ENCODE measurements at regions not wholly inside any gene's neighbourhood (a gene's known extent, or its start where the extent isn't known, plus 50 kb on each side); places are given as distances from the start of the nearest gene placed in this dataset.

DNA sequence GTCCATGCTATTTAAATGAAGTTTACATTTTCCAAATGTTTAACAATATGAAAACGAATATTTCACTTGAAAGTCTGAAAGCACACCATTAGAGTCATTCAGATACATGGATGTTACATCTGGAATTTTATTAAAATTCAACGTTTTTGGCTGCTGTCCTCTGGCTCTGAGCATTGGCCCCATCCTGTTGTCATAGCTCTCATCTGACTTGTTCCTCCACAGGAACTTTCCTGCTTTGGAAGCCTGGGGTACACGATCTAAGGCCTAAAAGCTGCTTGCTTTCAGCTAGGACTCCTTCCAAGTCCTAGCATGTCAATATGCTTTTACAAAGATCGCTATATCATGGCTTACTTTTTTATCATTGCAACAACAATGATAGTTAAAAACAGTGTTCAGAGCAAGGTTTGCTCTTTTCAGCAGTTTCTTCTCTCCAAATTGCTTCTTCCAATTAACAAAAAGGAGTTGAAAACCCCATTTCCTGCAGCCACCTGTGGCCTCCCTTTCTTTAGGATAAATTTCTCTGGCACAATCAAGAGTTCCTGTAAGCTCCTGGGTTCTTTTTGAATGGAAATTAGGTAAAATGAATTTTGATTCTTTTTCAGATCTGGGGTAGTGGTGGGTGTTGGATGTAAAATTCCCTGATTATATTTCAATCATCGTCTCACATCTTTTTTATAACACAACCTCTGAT, 413.4 kb upstream of the AGA start:
- TF ChIP-seq POLR2AphosphoS5 (IDR thresholded peaks at IDR 0.05; ENCODE audit: insufficient read depth in 1 of 2, low read depth in 1 of 2) (no peak), POLR2A (IDR thresholded peaks at IDR 0.05) (no peak), CTCF (IDR thresholded peaks at IDR 0.05) (no peak)
- no peak for DNase-seq (ENCODE audit: extremely low spot score in 2 of 2)
- Histone ChIP-seq H3K27ac (no peak overlapping the region), H3K9me3 (no peaks in the 10 kb centered on the region), H3K4me3 (no peak overlapping the region), H3K4me1 (no peaks in the 10 kb centered on the region), H3K27me3 (no peaks in the 10 kb centered on the region), H3K36me3 (no peaks in the 10 kb centered on the region)
- intact Hi-C loops (cut with DNase I) = no loop called here

GRCh38 chr4:177860171-177860570, 417.9 kb upstream of the AGA start:
- H3K27me3 ChIP-seq = no peaks in the 10 kb centered on the region
- no peak overlapping the region for H3K27ac ChIP-seq
- no peaks in the 10 kb centered on the region for H3K9me3 ChIP-seq
- TF ChIP-seq CTCF (IDR thresholded peaks at IDR 0.05) (no peak), POLR2A (IDR thresholded peaks at IDR 0.05) (no peak), POLR2AphosphoS5 (IDR thresholded peaks at IDR 0.05; ENCODE audit: insufficient read depth in 1 of 2, low read depth in 1 of 2) (no peak)
- no peaks in the 10 kb centered on the region for H3K4me1 ChIP-seq
- DNase-seq (ENCODE audit: extremely low spot score in 2 of 2) = no peak
- no peaks in the 10 kb centered on the region for H3K36me3 ChIP-seq
- H3K4me3 ChIP-seq = no peak overlapping the region
- intact Hi-C loops (cut with DNase I) = no loop called here

DNA sequence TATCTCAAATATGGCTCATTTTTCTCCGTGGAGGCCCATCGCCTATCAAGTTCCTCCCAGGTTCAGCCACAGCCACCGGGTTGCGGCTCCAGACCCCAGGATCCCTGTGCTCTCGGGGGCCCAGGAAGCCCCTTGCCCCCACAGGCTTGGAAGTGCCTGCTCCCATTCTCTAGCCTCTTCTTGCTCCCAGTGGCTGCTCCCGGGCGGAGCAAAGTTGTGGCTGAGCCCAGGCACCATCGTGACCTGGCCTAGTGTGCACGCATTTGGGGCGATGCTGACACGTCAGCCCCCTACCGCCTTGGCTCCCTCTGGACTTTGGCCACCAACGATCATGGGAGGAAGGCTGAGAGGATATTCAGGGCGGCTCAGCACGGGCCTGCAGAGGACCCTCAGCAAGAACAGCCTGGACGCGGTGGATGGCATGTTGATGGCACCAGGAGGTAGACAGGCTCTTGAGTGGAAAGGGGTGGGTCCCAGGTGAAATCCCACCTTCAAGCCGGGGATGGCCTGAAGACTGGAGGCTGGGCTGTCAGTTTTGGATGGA, 419.4 kb upstream of the AGA start:
- H3K36me3 ChIP-seq = no peaks in the 10 kb centered on the region
- H3K27ac ChIP-seq = no peak overlapping the region
- TF ChIP-seq CTCF (IDR thresholded peaks at IDR 0.05) = no peak
- no peak for TF ChIP-seq POLR2A (IDR thresholded peaks at IDR 0.05)
- TF ChIP-seq POLR2AphosphoS5 (IDR thresholded peaks at IDR 0.05; ENCODE audit: insufficient read depth in 1 of 2, low read depth in 1 of 2) = no peak
- intact Hi-C loops (cut with DNase I) = no loop called here
- H3K9me3 ChIP-seq = no peaks in the 10 kb centered on the region
- DNase-seq (ENCODE audit: extremely low spot score in 2 of 2) = no peak
- no peak overlapping the region for H3K4me3 ChIP-seq
- no peaks in the 10 kb centered on the region for H3K4me1 ChIP-seq
- H3K27me3 ChIP-seq = no peaks in the 10 kb centered on the region

GRCh38 chr4:177862541-177863176, 420.4 kb upstream of the AGA start:
- Histone ChIP-seq H3K27ac (no peak overlapping the region), H3K4me3 (no peak overlapping the region), H3K27me3 (no peaks in the 10 kb centered on the region), H3K9me3 (no peaks in the 10 kb centered on the region), H3K36me3 (no peaks in the 10 kb centered on the region), H3K4me1 (no peaks in the 10 kb centered on the region)
- intact Hi-C loops (cut with DNase I) = no loop called here
- TF ChIP-seq POLR2AphosphoS5 (IDR thresholded peaks at IDR 0.05; ENCODE audit: insufficient read depth in 1 of 2, low read depth in 1 of 2) = no peak
- TF ChIP-seq CTCF (IDR thresholded peaks at IDR 0.05) = no peak
- TF ChIP-seq POLR2A (IDR thresholded peaks at IDR 0.05) = no peak
- no peak for DNase-seq (ENCODE audit: extremely low spot score in 2 of 2)

GRCh38 chr4:177879851-177880250, 437.6 kb upstream of the AGA start:
- Histone ChIP-seq H3K9me3 (no peaks in the 10 kb centered on the region), H3K27me3 (no peaks in the 10 kb centered on the region), H3K4me1 (no peaks in the 10 kb centered on the region), H3K27ac (no peak overlapping the region), H3K36me3 (no peaks in the 10 kb centered on the region), H3K4me3 (no peak overlapping the region)
- DNase-seq (ENCODE audit: extremely low spot score in 2 of 2) = no peak
- no peak for TF ChIP-seq CTCF (IDR thresholded peaks at IDR 0.05)
- TF ChIP-seq POLR2AphosphoS5 (IDR thresholded peaks at IDR 0.05; ENCODE audit: insufficient read depth in 1 of 2, low read depth in 1 of 2) = no peak
- no peak for TF ChIP-seq POLR2A (IDR thresholded peaks at IDR 0.05)
- intact Hi-C loops (cut with DNase I) = no loop called here

Data from vagina (tissue), 2 donors.